ENCODE measurements at regions not wholly inside any gene's neighbourhood (a gene's known extent, or its start where the extent isn't known, plus 50 kb on each side); places are given as distances from the start of the nearest gene placed in this dataset.

DNA sequence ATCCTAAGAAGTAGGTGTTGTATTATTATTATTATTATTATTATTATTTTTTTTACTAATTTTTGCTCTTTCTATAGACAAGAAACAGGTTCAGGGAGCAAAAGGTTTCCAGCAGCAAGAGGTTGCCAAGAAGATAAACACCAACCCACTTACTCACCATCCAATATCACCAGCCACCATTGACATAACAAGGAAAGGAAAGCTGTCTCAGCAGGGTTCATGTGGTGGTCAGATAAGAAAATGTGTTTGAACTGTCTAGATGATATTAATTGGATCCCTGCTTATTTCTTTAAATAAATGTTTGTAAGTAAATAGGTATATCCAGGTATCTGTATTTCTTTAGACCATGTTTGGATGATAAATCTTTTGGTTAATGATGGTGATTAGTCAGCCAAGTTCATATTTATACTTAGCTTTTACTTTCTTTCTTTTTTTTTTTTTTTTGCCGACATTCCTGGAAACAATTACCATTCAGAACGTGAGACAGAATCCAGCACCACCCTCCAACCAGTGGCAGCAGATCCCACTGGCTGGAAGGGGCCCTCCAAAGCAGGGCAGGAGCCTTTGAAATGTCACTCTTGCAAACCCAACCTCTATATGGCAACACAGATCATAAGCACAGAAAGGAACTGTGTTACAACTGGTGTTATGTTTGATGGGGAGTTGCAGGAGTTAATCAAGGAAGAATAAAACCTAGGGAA is 139.2 kb upstream of the ECI2 start:
- Histone ChIP-seq H3K27ac (ENCODE audit: poor library complexity, severe bottlenecking) (no peak overlapping the region), H3K36me3 (ENCODE audit: low read depth) (no peaks in the 10 kb centered on the region), H3K27me3 (ENCODE audit: insufficient read depth, poor library complexity, severe bottlenecking) (no peaks in the 10 kb centered on the region), H3K4me3 (ENCODE audit: severe bottlenecking) (no peak overlapping the region), H3K9me3 (ENCODE audit: severe bottlenecking) (no peaks in the 10 kb centered on the region), H3K4me1 (ENCODE audit: insufficient read depth, poor library complexity, severe bottlenecking) (no peaks in the 10 kb centered on the region)
- no peak for DNase-seq (ENCODE audit: low spot score)
- ATAC-seq (ENCODE audit: low read depth), result no peak
- no peak for TF ChIP-seq CTCF (IDR thresholded peaks at IDR 0.05; ENCODE audit: poor library complexity, severe bottlenecking)

DNA sequence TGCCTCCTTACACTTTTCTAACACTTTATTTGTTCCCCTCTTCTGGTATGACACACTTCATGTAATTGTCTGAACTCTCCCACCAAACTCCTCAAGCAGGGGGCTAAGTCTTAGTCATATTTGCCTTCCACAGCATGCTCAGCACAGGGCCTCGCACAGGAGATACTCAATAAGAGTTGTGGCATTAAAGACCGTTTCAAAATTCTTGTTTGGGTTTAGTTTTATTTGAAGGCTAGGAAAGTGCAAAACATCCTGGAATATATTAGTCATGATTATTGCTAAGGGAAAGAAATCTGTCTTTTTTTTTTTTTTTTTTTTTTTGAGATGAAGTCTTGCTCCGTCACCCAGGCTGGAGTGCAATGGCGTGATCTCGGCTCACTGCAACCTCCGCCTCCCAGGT is 137.6 kb upstream of the ECI2 start:
- Histone ChIP-seq H3K4me3 (ENCODE audit: severe bottlenecking) (no peak overlapping the region), H3K9me3 (ENCODE audit: severe bottlenecking) (no peaks in the 10 kb centered on the region), H3K4me1 (ENCODE audit: insufficient read depth, poor library complexity, severe bottlenecking) (no peaks in the 10 kb centered on the region), H3K27me3 (ENCODE audit: insufficient read depth, poor library complexity, severe bottlenecking) (no peaks in the 10 kb centered on the region), H3K36me3 (ENCODE audit: low read depth) (no peaks in the 10 kb centered on the region), H3K27ac (ENCODE audit: poor library complexity, severe bottlenecking) (no peak overlapping the region)
- ATAC-seq (ENCODE audit: low read depth) (no peak), DNase-seq (ENCODE audit: low spot score) (no peak)
- TF ChIP-seq CTCF (IDR thresholded peaks at IDR 0.05; ENCODE audit: poor library complexity, severe bottlenecking), result no peak

- no peaks in the 10 kb centered on the region for H3K36me3 ChIP-seq (ENCODE audit: low read depth)
- no peak overlapping the region for H3K4me3 ChIP-seq (ENCODE audit: severe bottlenecking)
- ATAC-seq (ENCODE audit: low read depth) (no peak), DNase-seq (ENCODE audit: low spot score) (no peak)
- H3K27me3 ChIP-seq (ENCODE audit: insufficient read depth, poor library complexity, severe bottlenecking), result no peaks in the 10 kb centered on the region
- no peak overlapping the region for H3K27ac ChIP-seq (ENCODE audit: poor library complexity, severe bottlenecking)
- no peak for TF ChIP-seq CTCF (IDR thresholded peaks at IDR 0.05; ENCODE audit: poor library complexity, severe bottlenecking)
- no peaks in the 10 kb centered on the region for H3K9me3 ChIP-seq (ENCODE audit: severe bottlenecking)
- H3K4me1 ChIP-seq (ENCODE audit: insufficient read depth, poor library complexity, severe bottlenecking), result no peaks in the 10 kb centered on the region
These were observed 136.5 kb upstream of the ECI2 start for GRCh38 chr6:4271761-4272470.

- DNase-seq (ENCODE audit: low spot score) (no peak), ATAC-seq (ENCODE audit: low read depth) (peak; percentile 75; the same call in 1 of the 3 replicates)
- Histone ChIP-seq H3K36me3 (ENCODE audit: low read depth) (no peaks in the 10 kb centered on the region), H3K9me3 (ENCODE audit: severe bottlenecking) (no peaks in the 10 kb centered on the region), H3K4me3 (ENCODE audit: severe bottlenecking) (no peak overlapping the region), H3K27ac (ENCODE audit: poor library complexity, severe bottlenecking) (no peak overlapping the region), H3K27me3 (ENCODE audit: insufficient read depth, poor library complexity, severe bottlenecking) (no peaks in the 10 kb centered on the region), H3K4me1 (ENCODE audit: insufficient read depth, poor library complexity, severe bottlenecking) (no peaks in the 10 kb centered on the region)
- TF ChIP-seq CTCF (IDR thresholded peaks at IDR 0.05; ENCODE audit: poor library complexity, severe bottlenecking), result no peak
These were observed 135.4 kb upstream of the ECI2 start for GRCh38 chr6:4270776-4271175.

GRCh38 chr6:4270001-4270400 is 134.6 kb upstream of the ECI2 start:
- Histone ChIP-seq H3K4me1 (ENCODE audit: insufficient read depth, poor library complexity, severe bottlenecking) (no peaks in the 10 kb centered on the region), H3K27ac (ENCODE audit: poor library complexity, severe bottlenecking) (no peak overlapping the region), H3K27me3 (ENCODE audit: insufficient read depth, poor library complexity, severe bottlenecking) (no peaks in the 10 kb centered on the region), H3K4me3 (ENCODE audit: severe bottlenecking) (no peak overlapping the region), H3K9me3 (ENCODE audit: severe bottlenecking) (no peaks in the 10 kb centered on the region), H3K36me3 (ENCODE audit: low read depth) (no peaks in the 10 kb centered on the region)
- DNase-seq (ENCODE audit: low spot score) (no peak), ATAC-seq (ENCODE audit: low read depth) (no peak)
- no peak for TF ChIP-seq CTCF (IDR thresholded peaks at IDR 0.05; ENCODE audit: poor library complexity, severe bottlenecking)

Measured in RWPE2 (cell line).